ENCODE measurements at regions not wholly inside any gene's neighbourhood (a gene's known extent, or its start where the extent isn't known, plus 50 kb on each side); places are given as distances from the start of the nearest gene placed in this dataset.

DNA sequence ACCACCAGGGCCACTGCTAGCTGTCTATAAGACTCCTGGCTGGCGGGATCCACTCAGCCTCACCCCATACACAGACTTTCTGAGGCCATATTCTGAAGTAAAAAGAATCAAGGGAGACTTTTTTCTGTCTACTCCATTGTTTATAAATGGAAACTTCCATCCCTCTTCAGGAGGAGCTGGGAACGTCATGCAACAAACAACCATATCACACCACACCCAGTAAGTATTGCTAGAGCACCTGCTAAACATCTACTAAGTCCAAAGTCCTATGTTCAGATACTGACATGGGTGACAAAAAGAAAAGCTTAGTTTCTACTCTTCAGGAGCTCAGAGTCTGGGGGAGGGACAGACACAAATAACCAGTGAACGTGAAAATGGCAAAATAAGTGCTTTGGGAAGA, 324.8 kb upstream of the ONECUT1 start:
- no peak for DNase-seq (ENCODE audit: extremely low read depth, insufficient read length)
- Histone ChIP-seq H3K27me3 (replicated peaks; ENCODE audit: control insufficient read depth, insufficient read depth, low read length) (no peaks in the 10 kb centered on the region), H3K36me3 (ENCODE audit: control insufficient read depth, insufficient read depth, low read length) (no peaks in the 10 kb centered on the region), H3K4me3 (replicated peaks; ENCODE audit: low read depth, low read length) (no peak overlapping the region)
- no peak for TF ChIP-seq CTCF (IDR thresholded peaks at IDR 0.05; ENCODE audit: insufficient read depth, low read length, poor library complexity, severe bottlenecking)

DNA sequence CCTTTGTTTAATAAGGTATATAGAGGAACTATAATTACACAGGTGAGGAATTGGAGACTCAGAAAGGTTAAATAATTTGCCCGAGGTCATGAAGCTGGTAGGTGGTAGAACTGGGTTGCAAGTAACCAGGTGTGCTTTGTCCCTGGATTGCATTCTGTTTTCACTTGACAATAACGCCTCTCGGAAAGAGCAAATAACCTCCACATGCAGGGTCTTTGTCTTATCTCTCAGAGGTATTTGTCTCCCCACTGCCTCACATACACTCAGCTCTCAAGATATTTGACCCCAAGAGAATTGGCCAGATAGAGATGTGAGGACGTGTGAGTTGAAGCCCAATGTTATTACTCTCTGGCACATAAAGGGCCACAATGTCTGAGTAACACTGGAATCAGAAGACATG, 320.9 kb upstream of the ONECUT1 start:
- Histone ChIP-seq H3K36me3 (ENCODE audit: control insufficient read depth, insufficient read depth, low read length) (no peaks in the 10 kb centered on the region), H3K4me3 (replicated peaks; ENCODE audit: low read depth, low read length) (no peak overlapping the region), H3K27me3 (replicated peaks; ENCODE audit: control insufficient read depth, insufficient read depth, low read length) (no peaks in the 10 kb centered on the region)
- no peak for DNase-seq (ENCODE audit: extremely low read depth, insufficient read length)
- no peak for TF ChIP-seq CTCF (IDR thresholded peaks at IDR 0.05; ENCODE audit: insufficient read depth, low read length, poor library complexity, severe bottlenecking)

DNA sequence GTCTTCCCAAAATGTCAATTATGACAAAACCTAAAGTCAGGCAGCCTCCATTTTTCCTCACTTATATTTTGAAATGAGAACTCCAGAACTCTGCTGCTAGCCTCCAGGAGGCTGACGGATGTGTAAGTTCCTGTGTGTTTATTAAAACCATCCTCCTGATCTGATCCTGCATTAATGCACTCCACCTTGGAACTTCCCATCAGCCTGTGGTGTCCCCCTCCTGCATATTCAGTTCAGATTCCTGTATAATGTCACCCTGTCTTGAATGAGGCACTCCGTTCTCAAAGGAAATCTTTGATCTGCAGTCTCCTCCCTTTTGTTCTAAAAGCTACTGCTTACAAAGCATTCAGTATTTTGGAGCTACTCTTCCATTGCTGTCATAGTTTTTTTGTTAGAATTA, 318.2 kb upstream of the ONECUT1 start:
- Histone ChIP-seq H3K4me3 (replicated peaks; ENCODE audit: low read depth, low read length) (no peak overlapping the region), H3K36me3 (ENCODE audit: control insufficient read depth, insufficient read depth, low read length) (no peaks in the 10 kb centered on the region), H3K27me3 (replicated peaks; ENCODE audit: control insufficient read depth, insufficient read depth, low read length) (no peaks in the 10 kb centered on the region)
- no peak for TF ChIP-seq CTCF (IDR thresholded peaks at IDR 0.05; ENCODE audit: insufficient read depth, low read length, poor library complexity, severe bottlenecking)
- no peak for DNase-seq (ENCODE audit: extremely low read depth, insufficient read length)

GRCh38 chr15:53107855-53108254, 317.7 kb upstream of the ONECUT1 start:
- Histone ChIP-seq H3K27me3 (replicated peaks; ENCODE audit: control insufficient read depth, insufficient read depth, low read length) (no peaks in the 10 kb centered on the region), H3K36me3 (ENCODE audit: control insufficient read depth, insufficient read depth, low read length) (no peaks in the 10 kb centered on the region), H3K4me3 (replicated peaks; ENCODE audit: low read depth, low read length) (no peak overlapping the region)
- DNase-seq (ENCODE audit: extremely low read depth, insufficient read length): no peak
- no peak for TF ChIP-seq CTCF (IDR thresholded peaks at IDR 0.05; ENCODE audit: insufficient read depth, low read length, poor library complexity, severe bottlenecking)

DNA sequence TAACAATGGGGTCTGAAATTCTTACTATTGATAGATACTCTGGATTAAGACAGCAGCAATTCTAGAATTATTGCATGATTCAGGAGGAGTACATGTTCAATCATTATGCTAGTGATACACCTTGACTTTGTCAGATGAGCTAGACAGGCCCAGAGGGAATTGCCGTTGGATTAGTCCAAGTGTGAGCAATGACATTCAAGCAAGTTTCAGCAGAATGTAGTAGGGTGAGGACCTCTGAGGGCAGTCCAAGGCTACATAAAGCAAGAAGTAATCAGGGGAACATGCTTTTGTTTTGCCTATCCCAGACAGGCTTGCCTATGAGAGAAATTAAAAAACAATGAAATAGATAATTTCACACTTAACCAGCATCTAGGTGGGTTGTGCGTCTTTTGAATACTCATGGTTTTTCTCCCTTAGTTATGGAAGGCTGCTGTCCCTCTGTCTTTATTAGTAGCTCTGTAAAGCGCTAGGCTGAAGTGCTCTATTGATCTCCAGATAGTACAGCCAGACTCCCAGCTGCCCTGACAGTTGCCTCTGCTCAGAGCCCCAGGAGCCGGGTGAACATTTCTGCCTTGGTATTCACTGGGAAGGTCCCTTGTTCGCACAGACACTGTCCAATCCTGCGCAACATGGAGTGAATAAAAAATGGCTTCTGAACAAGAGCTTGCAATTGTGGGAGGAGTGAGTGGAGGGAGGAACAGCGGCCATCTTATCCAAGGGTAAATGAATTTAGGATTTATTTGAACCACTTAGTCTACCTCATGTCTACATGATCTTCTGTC, 316.6 kb upstream of the ONECUT1 start:
- H3K36me3 ChIP-seq (ENCODE audit: control insufficient read depth, insufficient read depth, low read length): no peaks in the 10 kb centered on the region
- TF ChIP-seq CTCF (IDR thresholded peaks at IDR 0.05; ENCODE audit: insufficient read depth, low read length, poor library complexity, severe bottlenecking): no peak
- no peaks in the 10 kb centered on the region for H3K27me3 ChIP-seq (replicated peaks; ENCODE audit: control insufficient read depth, insufficient read depth, low read length)
- no peak overlapping the region for H3K4me3 ChIP-seq (replicated peaks; ENCODE audit: low read depth, low read length)
- DNase-seq (ENCODE audit: extremely low read depth, insufficient read length): no peak

- Histone ChIP-seq H3K36me3 (ENCODE audit: control insufficient read depth, insufficient read depth, low read length) (no peaks in the 10 kb centered on the region), H3K4me3 (replicated peaks; ENCODE audit: low read depth, low read length) (no peak overlapping the region), H3K27me3 (replicated peaks; ENCODE audit: control insufficient read depth, insufficient read depth, low read length) (no peaks in the 10 kb centered on the region)
- no peak for TF ChIP-seq CTCF (IDR thresholded peaks at IDR 0.05; ENCODE audit: insufficient read depth, low read length, poor library complexity, severe bottlenecking)
- no peak for DNase-seq (ENCODE audit: extremely low read depth, insufficient read length)
Observed at GRCh38 chr15:53102483-53102882, 312.3 kb upstream of the ONECUT1 start.
